ENCODE measurements at regions not wholly inside any gene's neighbourhood (a gene's known extent, or its start where the extent isn't known, plus 50 kb on each side); places are given as distances from the start of the nearest gene placed in this dataset.

DNA sequence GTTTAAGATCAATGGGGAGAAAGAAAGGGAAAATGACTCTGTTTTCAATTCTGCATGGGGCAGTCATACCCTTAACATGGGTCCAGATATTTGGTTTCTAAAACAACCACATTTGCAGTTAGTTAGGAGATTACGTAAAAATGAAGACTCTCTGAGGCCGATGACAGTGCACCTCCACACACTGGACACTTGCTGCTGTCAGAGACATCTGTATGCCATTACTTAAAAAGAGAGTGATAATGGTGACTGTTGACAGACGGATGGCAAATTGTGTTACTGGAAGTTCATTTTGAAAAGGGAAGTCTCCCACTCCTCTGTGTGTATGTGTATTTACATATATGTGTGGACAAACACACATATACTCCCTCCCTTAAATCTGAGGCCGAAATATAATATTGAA is 304.5 kb upstream of the SEMA6D start:
- Histone ChIP-seq H3K23ac (ENCODE audit: insufficient read length) (no peak overlapping the region), H3K14ac (ENCODE audit: insufficient read length) (no peak overlapping the region), H2BK5ac (ENCODE audit: low read depth, low read length) (no peak overlapping the region), H2AFZ (ENCODE audit: low read length) (no peak overlapping the region), H3K4ac (replicated peaks; ENCODE audit: insufficient read length, low read depth, low read length) (no peak overlapping the region), H3K79me1 (ENCODE audit: low read depth, low read length) (no peaks in the 10 kb centered on the region), H3K36me3 (ENCODE audit: control insufficient read depth in 2 of 4, insufficient read depth in 4 of 4, low read length in 3 of 4) (no peaks in the 10 kb centered on the region), H3K4me1 (replicated peaks in 1 of 4; ENCODE audit: control insufficient read depth in 3 of 4, insufficient read depth in 4 of 4, low read length in 3 of 4) (peaks cover 0 to 3% (median under 1%) of the 10 kb centered on the region in 4 experiments; a peak in 2 of 7 replicates), H4K91ac (replicated peaks; ENCODE audit: insufficient read length, low read length) (no peak overlapping the region), H2BK20ac (ENCODE audit: low read length) (no peak overlapping the region), H2BK15ac (ENCODE audit: low read length) (no peak overlapping the region), H4K8ac (ENCODE audit: extremely low read depth, insufficient read depth, low read length) (no peak overlapping the region), H4K5ac (ENCODE audit: insufficient read length, low read depth, low read length) (no peak overlapping the region), H2BK12ac (ENCODE audit: low read depth, low read length) (no peak overlapping the region), H3K27ac (ENCODE audit: low read depth, low read length) (no peak overlapping the region), H3K4me3 (ENCODE audit: extremely low read depth in 1 of 4, insufficient read depth in 2 of 4, low read depth in 3 of 4, low read length in 4 of 4) (no peak overlapping the region), H2AK5ac (ENCODE audit: low read depth, low read length) (no peak overlapping the region), H3K18ac (ENCODE audit: extremely low read depth, low read length) (no peak overlapping the region), H3K4me2 (ENCODE audit: insufficient read depth in 1 of 2, low read depth in 2 of 2, low read length in 2 of 2) (no peak overlapping the region), H3K79me2 (ENCODE audit: control insufficient read depth in 1 of 2, insufficient read depth in 2 of 2, low read length in 2 of 2) (no peaks in the 10 kb centered on the region), H4K20me1 (replicated peaks in 1 of 2; ENCODE audit: control insufficient read depth in 1 of 2, insufficient read depth in 2 of 2, low read length in 2 of 2) (no peaks in the 10 kb centered on the region), H3K9ac (replicated peaks in 1 of 4; ENCODE audit: extremely low read depth in 1 of 4, low read depth in 3 of 4, low read length in 3 of 4) (no peak overlapping the region), H3K27me3 (replicated peaks in 1 of 4; ENCODE audit: control insufficient read depth in 3 of 4, extremely low read depth in 1 of 4, insufficient read depth in 3 of 4, low read length in 3 of 4) (no peaks in the 10 kb centered on the region), H2BK120ac (replicated peaks; ENCODE audit: low read depth, low read length) (no peak overlapping the region), H3K23me2 (ENCODE audit: low read depth, low read length) (no peaks in the 10 kb centered on the region; the same call in 1 of the 2 replicates), H3K9me3 (ENCODE audit: insufficient read depth in 2 of 2, low read depth in 1 of 2, low read length in 1 of 2) (no peaks in the 10 kb centered on the region), H3K56ac (replicated peaks; ENCODE audit: insufficient read length, low read depth, low read length) (no peak overlapping the region)
- no peak for FAIRE-seq
- POLR2A ChIA-PET (ENCODE audit: partially characterized antibody): no interaction called here
- CTCF ChIA-PET (ENCODE audit: partially characterized antibody): interaction anchor here (0.6 kb wide), 1 partner anchor 10 kb away, joined by 3 read pairs; no protein-coding TSS in a partner anchor
- no peak for DNase-seq (ENCODE audit: low read depth in 1 of 2, low spot score in 2 of 2)
- WGBS, 2 experiments (ENCODE audit: extremely low coverage in 1 of 2, insufficient coverage in 1 of 2, insufficient read length in 1 of 2, insufficient replicate concordance in 2 of 2, low coverage in 1 of 2, low lambda C conversion rate in 2 of 2, missing lambda C conversion rate in 1 of 2): 92% methylated on average over 4 of the region's 4 CpGs; no CpG with 5 or more reads in 1 of the 2 experiments
- TF ChIP-seq BCL11A (IDR thresholded peaks at IDR 0.05; ENCODE audit: low read depth in 2 of 2, low read length in 2 of 2) (no peak), FOSL1 (IDR thresholded peaks at IDR 0.05; ENCODE audit: insufficient read depth, low read depth, low read length) (no peak), YY1 (IDR thresholded peaks at IDR 0.05; ENCODE audit: low read depth, low read length) (no peak), CBX8 (IDR thresholded peaks at IDR 0.05; ENCODE audit: borderline replicate concordance, low read depth, low read length) (no peak), SIN3A (conservative IDR thresholded peaks at IDR 0.05 in 1 of 2, IDR thresholded peaks at IDR 0.05 in 1 of 2; ENCODE audit: low read depth in 1 of 2, low read length in 2 of 2) (no peak), RAD21 (IDR thresholded peaks at IDR 0.05 in 1 of 2, conservative IDR thresholded peaks at IDR 0.05 in 1 of 2; ENCODE audit: low read depth in 2 of 2, low read length in 2 of 2) (no peak)

All from H1 (cell line).